DND-41 (cell line): ENCODE measurements at regions not wholly inside any gene's neighbourhood (a gene's known extent, or its start where the extent isn't known, plus 50 kb on each side); places are given as distances from the start of the nearest gene placed in this dataset.

Experiments used
- ATAC-seq: fragments of 200-7000 bp; cut with Tn5 transposase; 3 replicates; pipeline ENCODE4 v1.9.1; 2021; ENCODE audit warnings: low read depth; ENCODE audit not compliant: insufficient read depth
- DNase-seq: peaks from one replicate; pipeline ENCODE4 v3.0.0-alpha.2; 2020
- H2AFZ ChIP-seq: 2 replicates; pipeline ENCODE4 v1.6.0; 2012; ENCODE audit warnings: low read depth, low read length
- H3K27ac ChIP-seq: 2 replicates; pipeline ENCODE4 v1.5.1; 2012; ENCODE audit warnings: low read length, inconsistent platforms
- H3K27me3 ChIP-seq: fragments of 200-600 bp; sonication (generic); 2 replicates; pipeline ENCODE4 v1.6.0; 2012; ENCODE audit warnings: low read length, mild to moderate bottlenecking, inconsistent platforms; ENCODE audit not compliant: insufficient read depth, poor library complexity
- H3K36me3 ChIP-seq: 2 replicates; pipeline ENCODE4 v1.5.1; 2012; ENCODE audit warnings: low read length, inconsistent platforms; ENCODE audit not compliant: insufficient read depth
- H3K4me1 ChIP-seq: 2 replicates; pipeline ENCODE4 v1.5.1; 2012; ENCODE audit warnings: mild to moderate bottlenecking, low read length; ENCODE audit not compliant: insufficient read depth
- H3K4me2 ChIP-seq: 2 replicates; pipeline ENCODE4 v1.6.0; 2012; ENCODE audit warnings: mild to moderate bottlenecking, moderate library complexity, low read length, inconsistent platforms; ENCODE audit not compliant: insufficient read depth
- H3K4me3 ChIP-seq, 2 experiments: fragments of 200-600 bp in 1 of 2; shearing (Covaris generic) in 1 of 2; 2 replicates each; pipeline ENCODE4 v1.5.1; 2012 to 2016; ENCODE audit warnings: inconsistent platforms in 2 of 2, low read length in 2 of 2, mild to moderate bottlenecking in 2 of 2, low read depth in 1 of 2, moderate library complexity in 1 of 2
- H3K79me2 ChIP-seq: 2 replicates; pipeline ENCODE4 v1.6.0; 2012; ENCODE audit warnings: low read length, inconsistent platforms; ENCODE audit not compliant: insufficient read depth
- H3K9ac ChIP-seq: 2 replicates; pipeline ENCODE4 v1.6.0; 2012; ENCODE audit warnings: low read depth, mild to moderate bottlenecking, inconsistent platforms, low read length, moderate library complexity
- H3K9me3 ChIP-seq: 2 replicates; pipeline ENCODE4 v1.5.1; 2012; ENCODE audit warnings: low read length, moderate library complexity, mild to moderate bottlenecking, inconsistent platforms; ENCODE audit not compliant: insufficient read depth, severe bottlenecking
- H4K20me1 ChIP-seq: 2 replicates; pipeline ENCODE4 v1.6.0; 2012; ENCODE audit warnings: low read length; ENCODE audit not compliant: insufficient read depth
- EZH2 ChIP-seq: IDR thresholded peaks from 3 replicates; pipeline ENCODE4 v1.6.1; 2012; ENCODE audit warnings: borderline replicate concordance, low read depth, mild to moderate bottlenecking, moderate library complexity, low read length, inconsistent platforms; ENCODE audit not compliant: severe bottlenecking
- TF ChIP-seq, protein P1 (sequence below): IDR thresholded peaks from 2 replicates; pipeline ENCODE4 v1.5.1; 2012; ENCODE audit warnings: borderline replicate concordance, low read length, moderate library complexity, mild to moderate bottlenecking; ENCODE audit not compliant: poor library complexity, severe bottlenecking; ENCODE audit errors: extremely low read depth

DNA sequence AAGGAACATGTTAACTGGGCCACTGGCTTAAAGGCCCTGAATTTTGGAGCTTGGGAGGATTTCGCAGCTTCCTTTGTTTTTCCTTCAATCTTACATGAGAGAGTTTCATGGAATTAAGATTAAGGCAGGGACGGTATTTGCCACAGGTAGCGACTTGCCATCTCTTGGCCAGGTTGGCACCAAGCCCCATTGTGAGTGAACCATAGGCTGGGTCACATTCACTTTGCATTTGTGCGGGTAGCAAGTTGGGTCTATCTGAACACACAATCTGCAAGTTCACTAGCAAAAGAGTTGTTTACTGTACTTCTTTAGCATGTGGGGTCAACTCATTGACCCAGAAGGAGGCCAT is 106.2 kb upstream of the ATP1A1 start:
- Histone ChIP-seq H3K4me1 (peaks cover 4% of the 10 kb centered on the region; the same call in 1 of the 2 replicates), H3K9ac (no peak overlapping the region), H3K4me3 (no peak overlapping the region), H3K36me3 (no peaks in the 10 kb centered on the region), H3K27me3 (no peaks in the 10 kb centered on the region), H2AFZ (no peak overlapping the region), H3K9me3 (no peaks in the 10 kb centered on the region), H3K79me2 (no peaks in the 10 kb centered on the region), H3K27ac (no peak overlapping the region), H3K4me2 (no peak overlapping the region), H4K20me1 (no peaks in the 10 kb centered on the region)
- TF ChIP-seq, protein P1, sequence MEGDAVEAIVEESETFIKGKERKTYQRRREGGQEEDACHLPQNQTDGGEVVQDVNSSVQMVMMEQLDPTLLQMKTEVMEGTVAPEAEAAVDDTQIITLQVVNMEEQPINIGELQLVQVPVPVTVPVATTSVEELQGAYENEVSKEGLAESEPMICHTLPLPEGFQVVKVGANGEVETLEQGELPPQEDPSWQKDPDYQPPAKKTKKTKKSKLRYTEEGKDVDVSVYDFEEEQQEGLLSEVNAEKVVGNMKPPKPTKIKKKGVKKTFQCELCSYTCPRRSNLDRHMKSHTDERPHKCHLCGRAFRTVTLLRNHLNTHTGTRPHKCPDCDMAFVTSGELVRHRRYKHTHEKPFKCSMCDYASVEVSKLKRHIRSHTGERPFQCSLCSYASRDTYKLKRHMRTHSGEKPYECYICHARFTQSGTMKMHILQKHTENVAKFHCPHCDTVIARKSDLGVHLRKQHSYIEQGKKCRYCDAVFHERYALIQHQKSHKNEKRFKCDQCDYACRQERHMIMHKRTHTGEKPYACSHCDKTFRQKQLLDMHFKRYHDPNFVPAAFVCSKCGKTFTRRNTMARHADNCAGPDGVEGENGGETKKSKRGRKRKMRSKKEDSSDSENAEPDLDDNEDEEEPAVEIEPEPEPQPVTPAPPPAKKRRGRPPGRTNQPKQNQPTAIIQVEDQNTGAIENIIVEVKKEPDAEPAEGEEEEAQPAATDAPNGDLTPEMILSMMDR = no peak
- TF ChIP-seq EZH2 = no peak
- DNase-seq (no peak), ATAC-seq (no peak)

DNA sequence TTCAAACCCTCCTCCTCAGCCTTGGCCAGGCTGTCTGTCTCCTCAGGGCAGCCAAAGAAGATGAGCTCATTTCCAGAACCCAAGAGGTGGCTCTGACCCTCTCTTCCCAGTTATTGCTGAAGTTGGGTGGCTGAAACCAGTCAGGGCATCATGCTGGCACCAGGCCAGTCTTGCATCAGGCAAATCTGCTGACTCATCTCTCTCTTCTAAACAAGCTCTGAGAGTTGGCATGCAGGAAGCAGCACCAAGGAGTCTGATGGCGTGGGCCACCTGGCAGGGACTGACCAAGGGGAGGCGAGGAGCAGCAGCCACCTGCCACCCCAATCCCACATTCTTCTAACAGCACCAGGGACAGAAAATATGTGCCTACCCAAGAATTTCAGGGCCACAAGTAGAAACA is 104.8 kb upstream of the ATP1A1 start:
- Histone ChIP-seq H3K9ac (no peak overlapping the region), H3K4me3 (no peak overlapping the region), H3K4me2 (no peak overlapping the region), H3K9me3 (no peaks in the 10 kb centered on the region), H3K79me2 (no peaks in the 10 kb centered on the region), H3K27me3 (no peaks in the 10 kb centered on the region), H4K20me1 (no peaks in the 10 kb centered on the region), H3K27ac (no peak overlapping the region), H3K4me1 (peaks cover 4% of the 10 kb centered on the region; the same call in 1 of the 2 replicates), H2AFZ (no peak overlapping the region), H3K36me3 (no peaks in the 10 kb centered on the region)
- ATAC-seq = peak; percentile 62
- peak; percentile 40 for DNase-seq
- TF ChIP-seq EZH2 = no peak
- TF ChIP-seq, protein P1 = no peak

DNA sequence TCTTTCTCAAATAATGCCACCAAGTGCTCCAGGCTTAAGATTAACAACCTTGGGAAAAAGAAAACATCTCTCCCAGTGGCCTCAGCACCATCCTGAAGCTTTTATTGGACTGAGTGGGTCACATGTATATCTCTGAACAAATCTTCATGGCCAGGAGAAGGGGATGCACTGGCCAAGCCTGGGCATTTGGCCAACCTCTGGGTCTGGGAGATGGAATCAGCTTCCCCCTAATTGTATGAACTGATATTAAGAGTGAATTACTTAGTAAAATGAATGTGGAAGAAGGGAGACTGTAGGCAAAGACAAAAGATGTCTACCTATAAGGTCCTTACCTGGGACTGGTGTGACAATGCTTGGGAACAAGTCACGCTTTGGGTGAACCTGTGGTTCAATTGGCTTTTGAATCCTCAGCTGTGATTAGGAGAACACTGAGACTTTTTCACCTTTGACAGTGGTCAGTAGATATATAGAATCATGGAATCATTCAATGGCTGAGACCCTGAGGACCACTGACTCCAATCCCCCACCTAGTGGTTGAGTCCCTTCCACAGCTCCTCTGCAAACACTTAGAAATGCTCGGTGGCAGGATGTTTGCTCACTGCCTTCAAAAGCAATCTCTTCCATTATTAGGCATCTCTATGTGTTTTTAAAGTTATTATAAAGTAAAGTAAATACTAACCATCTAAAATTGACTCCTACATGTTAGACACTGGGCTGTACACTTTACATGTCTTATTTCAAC is 102.6 kb upstream of the ATP1A1 start:
- DNase-seq = no peak

More for the DNA sequence above, 102.6 kb upstream of the ATP1A1 start:
- no peak overlapping the region for H2AFZ ChIP-seq
- no peaks in the 10 kb centered on the region for H3K9me3 ChIP-seq
- no peak overlapping the region for H3K27ac ChIP-seq
- no peaks in the 10 kb centered on the region for H3K79me2 ChIP-seq
- H3K27me3 ChIP-seq = no peaks in the 10 kb centered on the region
- no peaks in the 10 kb centered on the region for H3K36me3 ChIP-seq
- H3K4me1 ChIP-seq = peaks cover 4% of the 10 kb centered on the region; the same call in 1 of the 2 replicates
- no peak for ATAC-seq
- H3K9ac ChIP-seq = no peak overlapping the region
- H3K4me3 ChIP-seq = no peak overlapping the region
- no peaks in the 10 kb centered on the region for H4K20me1 ChIP-seq
- H3K4me2 ChIP-seq = no peak overlapping the region
- TF ChIP-seq EZH2 = no peak
- TF ChIP-seq, protein P1 = peak; percentile 3
